HG03045 (cell line): ENCODE measurements at regions not wholly inside any gene's neighbourhood (a gene's known extent, or its start where the extent isn't known, plus 50 kb on each side); places are given as distances from the start of the nearest gene placed in this dataset.

Experiments used
- ATAC-seq: cut with Tn5 transposase; IDR thresholded peaks from one replicate; pipeline ENCODE4 v1.9.1; 2021; ENCODE audit warnings: mild to moderate bottlenecking, moderate library complexity; ENCODE audit not compliant: unreplicated experiment

DNA sequence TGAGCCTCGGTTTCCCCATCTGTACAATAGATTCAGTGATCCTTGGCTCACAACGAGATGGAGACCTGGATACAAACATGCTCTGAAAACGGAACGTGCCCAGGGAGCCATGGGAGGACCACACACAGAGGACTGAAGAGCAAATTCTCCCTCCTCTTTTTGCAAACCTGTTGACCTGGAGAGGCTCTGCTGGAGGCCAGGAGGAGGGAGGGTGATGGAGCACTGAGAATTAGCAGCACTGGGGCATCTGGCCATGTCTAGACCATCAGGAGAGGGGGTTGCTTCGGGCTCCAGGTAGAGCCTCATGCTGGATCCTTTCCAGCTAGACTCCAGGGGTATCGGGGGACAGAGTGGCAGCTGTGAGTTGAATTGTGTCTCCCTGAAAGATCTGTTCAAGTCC, 97.4 kb upstream of the GPR26 start:
- ATAC-seq: no peak

DNA sequence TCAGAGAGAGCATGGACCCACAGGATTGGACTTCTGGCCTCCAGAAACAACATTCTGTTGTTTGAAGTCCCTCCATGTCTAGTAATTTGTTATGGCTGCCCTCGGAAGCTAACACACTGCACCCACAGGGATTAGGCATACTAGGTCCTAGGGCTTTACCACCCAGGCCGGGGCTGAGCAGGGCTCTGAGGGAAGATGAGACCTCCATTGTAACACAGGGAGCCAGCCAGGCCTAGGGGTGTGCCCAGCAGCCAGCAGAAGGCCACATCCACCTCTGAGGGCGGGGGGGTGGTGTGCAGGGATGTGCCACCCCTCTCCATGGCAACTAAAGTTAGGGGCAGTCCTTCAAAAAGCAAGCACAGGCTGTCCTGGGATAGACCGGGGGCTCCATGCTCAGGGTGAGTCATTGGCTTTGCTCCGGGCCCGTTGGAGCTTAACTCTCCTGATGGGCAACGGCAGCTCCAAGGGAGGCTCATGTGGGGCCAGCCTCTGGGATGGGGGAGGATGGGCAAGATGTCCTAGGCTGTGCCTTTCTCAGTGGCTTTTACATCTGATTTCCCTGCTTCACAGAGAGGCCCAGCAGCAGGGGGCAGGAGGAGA, 96.6 kb upstream of the GPR26 start:
- ATAC-seq: no peak

DNA sequence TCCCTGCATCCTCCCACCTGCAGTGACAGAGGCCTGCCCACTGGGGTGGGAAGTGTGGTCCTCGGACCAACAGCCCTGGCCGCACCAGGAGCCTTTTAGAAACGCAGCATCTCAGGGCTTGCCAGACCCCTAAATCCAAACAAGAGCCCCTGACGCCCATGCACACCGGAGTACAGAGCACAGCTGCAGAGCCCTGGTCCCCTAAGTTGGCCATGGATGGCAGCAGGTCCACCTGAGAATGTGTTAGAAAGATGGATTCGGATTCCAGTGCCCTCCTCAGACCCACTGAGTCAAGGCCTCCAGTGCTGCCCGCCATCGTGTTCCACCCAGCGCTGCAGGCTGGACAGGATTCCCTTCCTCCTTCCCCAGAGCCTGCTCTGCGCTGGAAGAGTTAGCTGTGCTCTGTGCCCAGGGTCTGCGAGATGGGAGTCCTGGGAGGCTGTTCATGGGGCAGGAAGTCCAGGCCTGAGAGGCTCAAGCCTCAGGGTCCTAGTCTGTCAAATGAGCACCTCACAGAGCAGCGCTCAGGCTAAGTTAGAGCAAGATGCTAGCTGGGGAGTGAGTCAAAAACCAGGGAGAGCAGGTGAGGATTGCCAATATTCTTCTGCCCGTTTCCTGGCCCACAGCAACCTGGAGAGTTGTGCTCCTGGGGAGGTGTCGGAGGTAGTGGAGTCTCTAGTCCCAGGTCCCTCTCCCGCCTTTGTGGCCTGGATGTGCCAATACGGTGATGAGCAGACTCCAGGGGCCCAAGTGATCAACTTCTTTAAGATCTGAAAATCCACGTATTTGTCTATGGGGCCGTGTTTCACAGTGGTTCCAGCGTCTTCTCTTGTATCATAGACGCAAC, 95.9 kb upstream of the GPR26 start:
- ATAC-seq: no peak

DNA sequence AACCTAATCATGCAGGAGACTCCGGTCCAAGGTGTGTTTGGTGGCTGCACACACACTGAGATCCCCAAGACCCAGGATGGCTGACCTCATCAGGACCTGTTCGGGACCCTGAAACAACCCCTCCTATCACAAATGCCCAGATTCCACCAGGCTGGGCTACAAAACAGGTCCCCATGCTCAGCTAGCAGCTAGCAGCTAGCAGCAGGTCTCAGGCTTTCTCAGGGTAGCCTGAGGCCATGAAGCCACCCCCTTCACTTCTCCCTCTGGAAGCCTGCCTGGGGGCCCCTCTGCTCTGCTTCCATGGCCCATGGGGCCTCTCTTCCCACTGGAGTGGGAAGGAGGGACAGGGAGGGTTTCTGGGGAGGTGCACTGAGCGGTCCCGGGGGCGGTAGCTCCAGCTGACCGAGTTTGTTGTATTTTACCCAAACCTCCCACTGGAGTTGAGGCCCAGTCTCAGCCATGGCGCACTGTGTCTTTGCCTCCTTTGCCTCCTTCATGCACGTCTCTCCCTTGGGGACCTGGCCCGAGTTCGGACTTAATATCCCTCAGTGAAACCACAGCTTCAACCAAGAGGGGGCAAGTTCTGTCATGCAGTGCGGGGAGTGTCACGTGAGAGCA, 95.1 kb upstream of the GPR26 start:
- ATAC-seq: no peak

DNA sequence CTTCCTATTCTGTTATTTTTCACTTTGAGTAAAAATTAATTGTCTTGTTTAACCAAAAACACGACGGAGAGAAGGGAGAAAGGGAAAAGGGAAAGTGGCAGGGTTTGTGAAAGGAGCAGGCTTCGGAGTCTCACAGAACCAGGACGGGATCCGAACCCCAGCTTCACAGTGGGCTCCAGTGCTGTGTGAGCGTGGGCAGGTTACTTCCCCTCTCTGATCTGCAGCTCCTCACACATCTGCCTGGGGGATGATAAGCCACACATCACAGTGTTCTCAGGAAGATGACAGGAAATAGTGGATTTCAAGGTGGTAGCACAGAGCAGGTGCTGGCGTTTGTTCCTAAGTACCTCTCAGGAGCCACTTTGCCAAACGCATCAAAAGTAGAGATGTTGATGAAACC, 94.2 kb upstream of the GPR26 start:
- no peak for ATAC-seq

DNA sequence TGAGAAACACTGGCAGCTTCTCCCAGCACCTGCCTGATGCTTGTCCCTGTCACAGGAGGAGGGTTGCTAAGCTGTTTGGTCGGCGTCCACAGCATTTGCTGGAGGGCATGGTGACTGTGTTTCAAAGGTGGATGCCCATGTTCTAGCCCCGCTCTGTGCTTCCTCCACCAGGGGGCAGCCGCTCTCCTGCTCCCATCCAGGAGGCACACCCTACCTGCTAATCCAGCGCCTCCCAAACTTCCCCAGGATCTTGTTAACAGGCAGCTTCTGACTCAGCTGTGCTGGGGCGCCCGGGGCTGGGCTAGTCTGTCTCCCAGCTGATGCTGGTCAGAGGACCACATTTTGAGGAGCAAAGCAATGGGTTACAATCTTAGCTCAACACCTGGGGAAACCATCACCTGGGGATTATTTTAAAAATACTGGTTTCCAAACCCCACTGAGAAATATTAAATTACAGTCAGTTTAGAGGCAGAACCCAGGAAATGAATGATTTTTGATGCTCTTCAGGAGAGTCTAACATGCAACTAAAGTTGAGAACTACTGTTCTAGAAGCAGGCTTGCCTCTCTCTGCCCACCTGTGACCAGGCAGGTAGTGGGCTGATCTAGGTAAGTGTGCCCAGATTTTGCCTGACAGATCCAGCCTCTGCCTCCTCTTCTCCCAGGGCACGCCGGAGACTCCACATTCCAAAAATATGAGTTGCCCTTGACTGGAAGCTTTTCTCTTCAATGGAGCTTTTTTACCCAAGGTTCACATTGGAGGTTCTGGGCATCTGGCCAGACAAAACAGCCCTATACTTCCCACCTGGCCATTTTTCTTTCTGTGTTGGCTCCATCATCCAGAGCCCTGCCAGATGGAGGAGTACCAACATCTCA, 92.7 kb upstream of the GPR26 start:
- ATAC-seq: no peak

DNA sequence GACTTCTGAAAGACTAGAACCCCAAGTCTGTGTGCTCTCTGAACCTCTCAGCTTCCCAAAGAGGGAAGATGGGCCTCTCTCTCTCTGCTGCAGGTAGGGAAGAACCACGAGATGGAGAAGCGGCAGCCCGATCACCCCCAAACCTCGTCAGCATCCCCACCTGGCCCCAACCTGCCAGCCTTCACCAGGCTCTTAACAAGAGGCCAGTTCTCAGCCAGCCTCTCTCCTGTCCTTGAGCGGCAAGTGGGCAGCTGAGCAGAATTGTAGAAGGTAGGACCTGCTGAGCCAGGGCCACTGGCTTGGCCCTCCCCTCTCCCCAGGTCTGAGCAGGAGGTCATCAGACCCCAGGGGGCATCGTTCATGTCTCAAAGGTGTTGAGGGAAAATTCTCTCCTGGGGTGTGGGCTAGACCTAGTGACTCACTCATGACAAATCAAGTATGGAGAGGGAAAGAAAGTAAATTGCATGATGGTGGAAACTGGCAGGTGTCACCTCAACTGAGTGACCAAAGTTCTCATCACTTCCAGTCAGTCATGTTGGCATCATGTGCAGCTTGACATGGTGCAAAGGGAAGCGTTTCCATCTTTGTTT, 92.0 kb upstream of the GPR26 start:
- ATAC-seq: no peak

DNA sequence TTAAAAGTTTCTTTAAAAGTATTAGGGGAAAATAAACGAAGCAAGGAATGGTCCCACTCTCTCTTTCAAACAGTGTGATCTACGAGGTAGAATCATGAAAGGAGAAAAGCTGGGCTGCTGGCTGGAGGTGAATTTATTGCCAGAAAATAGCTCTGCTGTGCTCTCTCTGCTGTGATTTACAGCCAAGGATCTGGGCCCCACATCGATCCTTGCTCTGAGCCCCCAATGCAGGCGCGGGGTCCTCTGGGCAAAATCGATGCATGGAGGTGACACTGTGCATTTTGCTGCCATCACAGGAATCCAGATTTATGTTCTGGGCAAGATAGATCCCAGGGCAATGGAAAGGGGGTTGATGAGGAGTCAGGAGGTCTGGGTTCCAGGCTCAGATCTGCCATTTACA, 91.0 kb upstream of the GPR26 start:
- no peak for ATAC-seq

DNA sequence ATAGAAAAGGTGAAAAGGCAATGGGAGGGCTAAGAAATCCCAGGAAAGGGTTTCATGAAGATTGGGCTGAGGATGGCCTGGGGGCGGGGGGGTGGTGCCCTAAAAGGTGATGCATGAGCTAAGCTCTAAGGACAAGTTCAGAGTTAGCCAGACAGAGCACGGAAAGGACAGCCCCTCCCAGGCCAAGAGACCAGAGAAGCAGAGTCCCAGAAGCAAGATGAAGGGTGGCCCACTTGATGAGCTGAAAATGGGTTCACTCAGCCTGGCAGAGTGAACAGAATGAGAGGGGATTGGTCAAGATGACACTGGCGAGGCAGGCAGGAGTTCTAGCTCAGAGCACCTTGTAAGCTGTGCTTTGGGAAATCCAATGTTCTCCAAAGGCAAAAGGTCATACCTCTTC, 89.4 kb upstream of the GPR26 start:
- ATAC-seq: no peak

DNA sequence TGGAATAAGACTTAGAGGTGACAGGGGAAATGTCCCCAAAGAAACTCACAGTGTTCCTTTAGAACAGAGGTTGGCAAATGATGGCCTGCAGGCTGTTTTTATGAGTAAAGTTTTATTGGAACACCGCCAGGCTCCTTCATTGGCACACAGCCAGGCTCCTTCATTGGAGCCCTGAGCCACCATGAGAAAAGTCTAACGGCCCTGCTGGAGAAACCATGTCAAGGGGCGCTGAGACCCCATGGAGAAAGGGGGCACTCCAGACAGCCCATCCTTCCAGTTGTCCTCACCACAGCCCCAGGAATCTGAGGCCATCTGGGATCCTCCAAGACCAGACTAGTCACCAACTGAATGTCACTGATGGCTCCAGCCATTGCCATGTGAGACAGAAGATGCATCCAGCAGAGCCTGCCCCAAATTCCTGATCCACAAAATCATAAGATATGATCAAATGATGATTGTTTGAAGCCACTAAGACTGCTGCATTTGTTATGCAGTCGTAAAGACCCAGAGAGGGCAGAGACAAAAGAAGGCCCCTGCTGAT, 88.2 kb upstream of the GPR26 start:
- ATAC-seq: no peak

DNA sequence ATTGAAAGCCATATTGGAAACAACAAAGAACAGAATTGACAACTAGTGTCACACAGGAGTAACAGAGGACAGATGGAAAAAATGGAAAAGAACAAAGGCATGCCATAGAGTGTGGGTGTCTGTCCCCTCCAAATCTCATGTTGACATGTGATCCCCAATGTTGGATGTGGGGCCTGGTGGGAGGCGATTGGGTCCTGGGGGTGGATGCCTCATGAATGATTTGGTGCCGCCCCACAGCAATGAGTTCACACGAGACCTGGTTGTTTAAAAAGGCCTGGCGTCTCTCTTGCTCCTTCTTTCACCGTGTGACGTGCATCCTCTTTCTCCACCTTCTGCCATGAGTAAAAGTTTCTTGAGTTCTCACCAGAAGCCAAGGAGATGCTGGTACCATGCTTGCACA, 87.4 kb upstream of the GPR26 start:
- no peak for ATAC-seq

DNA sequence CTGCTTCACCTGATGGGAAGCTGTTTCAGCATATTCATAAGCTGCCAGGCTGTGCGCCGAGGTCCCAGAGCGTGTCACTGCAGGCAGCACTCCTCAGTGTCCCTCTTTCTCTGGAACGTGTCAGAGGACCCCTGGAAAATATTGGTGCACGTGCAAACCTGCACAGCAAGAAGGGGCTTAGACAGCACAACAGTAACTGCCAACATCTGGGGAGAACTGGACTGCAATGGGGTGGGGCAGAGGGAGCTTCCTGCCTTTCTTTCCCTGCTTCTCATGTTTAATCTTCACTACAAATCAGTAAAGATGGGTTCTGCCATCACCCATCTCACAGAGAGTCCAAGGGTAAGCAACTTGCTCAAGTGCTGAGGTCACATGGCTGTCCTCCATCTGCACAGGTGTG, 86.5 kb upstream of the GPR26 start:
- no peak for ATAC-seq

DNA sequence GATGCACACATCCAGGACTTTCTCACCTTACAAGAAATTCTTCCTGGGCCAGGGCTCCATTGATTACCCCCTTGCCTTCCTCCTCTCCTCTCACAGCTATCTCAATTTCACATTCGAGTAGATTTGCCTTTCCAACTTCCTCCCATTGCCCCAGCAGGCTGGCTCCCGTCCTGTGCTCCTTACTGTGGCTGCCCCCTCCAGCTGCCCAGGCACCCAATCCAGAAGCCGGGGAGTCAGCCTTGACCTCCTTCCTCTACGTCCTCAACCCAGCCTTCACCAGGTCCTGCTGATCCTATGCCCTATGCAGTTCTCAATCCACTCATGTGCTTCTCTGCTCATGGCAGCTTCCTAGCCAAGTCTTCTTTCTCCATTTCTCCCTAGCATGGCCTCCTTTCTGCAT, 85.7 kb upstream of the GPR26 start:
- no peak for ATAC-seq

DNA sequence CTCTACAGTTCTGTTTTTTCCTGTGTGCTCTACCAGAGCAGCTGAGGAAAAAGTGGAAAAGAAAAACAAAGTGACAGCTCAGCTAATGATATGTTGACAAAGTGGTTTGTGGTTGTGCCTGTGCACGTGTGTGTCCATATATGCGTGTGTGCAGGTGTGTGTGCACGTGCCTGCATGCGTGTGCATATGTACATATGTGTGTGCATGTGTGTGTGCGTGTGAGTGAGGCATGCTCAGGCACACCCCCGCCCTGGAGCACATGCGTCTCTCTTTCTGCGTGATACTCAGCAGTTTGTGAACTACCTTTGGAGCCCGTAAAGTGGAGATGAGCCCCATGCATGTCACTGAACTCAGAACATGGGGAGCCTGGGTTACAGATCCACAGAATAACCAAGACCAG, 84.5 kb upstream of the GPR26 start:
- ATAC-seq: no peak

DNA sequence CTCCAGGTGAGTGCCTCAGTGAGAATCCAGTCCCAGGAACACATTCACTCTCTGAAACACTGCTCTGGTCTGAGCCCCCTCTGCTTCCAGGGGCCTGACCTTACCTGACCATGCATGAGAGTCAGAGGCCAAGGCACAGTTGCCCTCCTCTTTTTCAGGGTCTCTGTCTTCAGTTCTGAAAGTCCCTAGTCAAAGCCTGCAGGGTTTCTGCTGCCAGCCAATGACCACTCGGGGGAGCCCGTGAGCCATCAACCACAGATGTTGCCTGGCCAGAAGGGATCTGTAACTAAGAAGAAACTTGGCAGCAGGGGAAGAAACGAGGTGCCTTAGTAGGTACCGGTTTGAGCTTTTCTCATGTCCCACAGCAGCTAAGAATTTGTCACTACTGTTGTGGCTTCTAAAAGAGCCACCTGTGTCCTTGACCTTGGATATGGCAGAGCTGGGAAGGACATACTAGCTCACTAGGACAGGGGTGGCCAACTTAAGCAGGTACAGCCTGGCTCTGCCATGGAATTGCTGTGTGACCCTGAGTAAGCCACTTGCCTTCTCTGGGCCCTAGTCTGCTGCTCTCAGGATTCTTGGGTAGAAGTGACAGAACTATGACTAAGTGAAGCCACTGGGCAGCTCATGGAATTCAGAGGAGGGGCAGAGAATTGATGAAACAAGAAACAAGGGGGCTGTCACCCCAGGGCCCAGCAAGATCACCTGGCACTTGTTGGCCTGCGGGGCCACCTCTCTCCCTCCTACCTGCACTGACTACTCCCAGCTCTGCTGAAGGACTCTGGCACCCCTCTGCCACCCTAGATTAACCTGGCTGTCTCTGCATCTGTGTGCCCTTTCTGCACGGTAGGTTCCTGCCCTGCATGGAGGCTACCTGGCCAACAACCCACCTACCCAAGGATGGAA, 83.8 kb upstream of the GPR26 start:
- no peak for ATAC-seq

DNA sequence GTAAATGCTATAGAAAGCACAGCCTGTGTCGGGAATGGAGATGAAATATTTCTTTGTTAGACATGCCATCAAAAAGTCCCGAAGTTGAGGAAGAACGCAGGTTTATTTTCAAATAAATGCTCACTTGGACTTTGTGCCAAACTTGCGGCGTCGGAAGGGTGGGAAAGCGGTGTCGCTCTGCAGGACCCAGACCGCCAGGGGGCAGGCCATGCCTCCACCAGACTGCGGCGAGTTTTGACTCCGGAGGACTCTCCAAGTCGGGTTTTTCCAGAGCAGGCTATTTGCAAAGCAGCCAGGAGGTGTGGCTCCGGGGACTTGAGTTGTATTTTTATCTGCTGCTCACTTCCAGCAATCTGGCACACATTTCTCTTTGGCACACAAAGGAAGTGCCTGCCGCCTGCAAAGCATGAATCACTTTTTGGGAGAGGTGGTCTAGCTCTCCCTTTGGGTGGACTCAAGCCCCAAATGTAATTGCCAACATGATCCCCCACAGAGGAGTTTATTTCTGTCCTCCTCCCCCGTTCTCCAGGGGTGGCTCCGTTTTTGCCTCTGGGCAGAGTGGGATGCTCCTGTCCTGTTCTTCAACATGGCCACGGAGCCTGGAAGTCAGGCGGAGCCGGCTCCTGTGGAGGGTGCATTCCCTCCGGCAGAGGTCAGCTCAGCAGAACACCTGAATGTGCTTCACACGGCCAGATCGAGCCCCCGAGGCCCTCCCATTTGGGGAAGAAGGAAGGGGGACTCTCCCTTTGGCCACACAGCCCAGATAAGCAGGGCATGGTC, 82.3 kb upstream of the GPR26 start:
- ATAC-seq: no peak

DNA sequence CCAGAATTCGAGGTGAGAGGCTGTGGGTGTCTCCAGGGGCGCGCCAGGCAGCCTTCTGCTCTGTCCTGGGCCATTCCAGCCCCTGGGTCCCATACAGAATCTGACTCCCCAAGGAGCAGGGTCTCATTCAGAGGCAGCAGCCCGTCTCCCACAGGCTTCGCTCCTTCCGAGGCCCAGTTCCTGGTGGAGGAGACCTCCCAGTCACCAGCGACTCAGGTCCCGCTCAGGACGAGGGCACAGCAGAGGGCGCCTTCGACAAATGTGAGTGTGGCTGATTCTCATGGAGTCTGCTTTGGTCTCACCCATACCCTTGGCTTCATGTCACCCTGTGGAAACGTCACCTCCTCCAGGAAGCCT, 81.8 kb upstream of the GPR26 start:
- ATAC-seq: no peak

DNA sequence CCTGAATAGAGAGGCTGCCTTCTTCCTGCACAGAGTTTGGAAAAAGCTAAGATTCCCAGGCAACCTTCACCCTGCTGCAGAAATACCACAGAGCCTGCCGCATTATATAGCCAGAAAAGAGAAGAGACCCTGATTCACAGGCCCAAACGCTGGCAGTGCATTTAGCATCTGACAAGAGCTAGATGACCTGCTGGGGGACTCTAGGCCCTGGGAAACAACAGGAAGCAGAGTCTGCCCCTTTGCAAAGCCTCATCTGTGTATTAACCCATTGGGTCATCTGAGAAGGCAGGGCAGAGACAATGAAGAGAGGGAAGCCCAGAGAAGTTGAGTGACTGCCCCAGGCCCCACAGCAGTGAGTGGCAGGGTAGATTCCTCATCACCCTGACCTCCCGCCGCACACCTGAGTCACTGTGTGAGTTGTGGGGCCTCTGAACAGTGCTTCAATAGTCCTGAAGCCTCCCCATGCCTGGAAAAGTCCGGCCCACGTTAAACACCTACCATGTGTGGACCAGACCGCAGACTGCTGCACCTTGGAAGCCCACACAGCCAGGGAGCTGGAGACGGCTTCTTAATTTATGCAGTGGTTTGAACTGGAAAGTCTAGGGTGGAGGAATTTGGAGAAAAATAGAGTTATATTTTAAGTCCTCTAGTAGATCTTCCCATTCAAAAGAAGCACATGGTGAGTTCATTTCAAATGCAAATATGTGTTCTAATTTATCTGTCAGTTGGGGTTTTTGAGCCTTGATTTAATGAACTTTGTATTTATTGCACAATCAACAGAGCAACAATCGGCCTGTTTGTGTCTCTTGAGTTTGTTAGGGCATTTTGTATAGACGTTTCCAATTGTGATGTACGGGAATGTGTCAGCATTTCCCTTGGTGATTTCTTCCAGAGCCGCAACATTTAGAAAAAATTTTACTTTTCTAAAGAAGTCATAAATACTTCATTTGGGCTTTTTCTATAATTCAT, 80.4 kb upstream of the GPR26 start:
- ATAC-seq: no peak
